ENCODE measurements at regions not wholly inside any gene's neighbourhood (a gene's known extent, or its start where the extent isn't known, plus 50 kb on each side); places are given as distances from the start of the nearest gene placed in this dataset.

GRCh38 chr16:65219786-65220185 is 97.9 kb upstream of the CDH11 start:
- ChIA-PET CTCF (no interaction called here), POLR2A (ENCODE audit: unreplicated experiment) (no interaction called here)
- Histone ChIP-seq H3K9me3 (ENCODE audit: low read length) (no peaks in the 10 kb centered on the region), H3K4me2 (ENCODE audit: low read length) (no peak overlapping the region), H3K9me2 (replicated peaks; ENCODE audit: low read length) (no peaks in the 10 kb centered on the region), H2AFZ (ENCODE audit: low read length) (no peak overlapping the region), H3K9ac (ENCODE audit: low read length) (no peak overlapping the region), H3K27ac (ENCODE audit: low read length) (no peak overlapping the region), H3K4me1 (ENCODE audit: insufficient read depth, low read length) (no peaks in the 10 kb centered on the region), H3K79me2 (ENCODE audit: low read length) (no peaks in the 10 kb centered on the region), H3K36me3 (ENCODE audit: low read depth, low read length) (no peaks in the 10 kb centered on the region), H3K27me3 (ENCODE audit: low read length) (no peaks in the 10 kb centered on the region), H4K20me1 (ENCODE audit: low read length) (no peaks in the 10 kb centered on the region), H3K4me3 (ENCODE audit: low read length) (no peak overlapping the region), H3F3A (ENCODE audit: low read length, unreplicated experiment) (no peaks in the 10 kb centered on the region)
- no peak for TF ChIP-seq CTCF (conservative IDR thresholded peaks at IDR 0.05; ENCODE audit: low read depth, low read length)
- no peak for TF ChIP-seq EZH2 (IDR thresholded peaks at IDR 0.05; ENCODE audit: low read length, unreplicated experiment)
- TF ChIP-seq EZH2phosphoT487 (IDR thresholded peaks at IDR 0.05; ENCODE audit: borderline replicate concordance, low read length), result no peak
- BruUV-seq (replicated peaks), result no TSS peak
- DNase-seq, result no peak
- no peak for ATAC-seq
- intact Hi-C loops (cut with micrococcal nuclease), result no loop called here

- no peaks in the 10 kb centered on the region for H4K20me1 ChIP-seq (ENCODE audit: low read length)
- no peak overlapping the region for H3K9ac ChIP-seq (ENCODE audit: low read length)
- H3K4me1 ChIP-seq (ENCODE audit: insufficient read depth, low read length), result no peaks in the 10 kb centered on the region
- H2AFZ ChIP-seq (ENCODE audit: low read length), result no peak overlapping the region
- no peaks in the 10 kb centered on the region for H3K36me3 ChIP-seq (ENCODE audit: low read depth, low read length)
- no TSS peak for BruUV-seq (replicated peaks)
- POLR2A ChIA-PET (ENCODE audit: unreplicated experiment), result no interaction called here
- H3K27me3 ChIP-seq (ENCODE audit: low read length), result no peaks in the 10 kb centered on the region
- H3F3A ChIP-seq (ENCODE audit: low read length, unreplicated experiment), result no peaks in the 10 kb centered on the region
- DNase-seq (no peak), ATAC-seq (no peak)
- no peak overlapping the region for H3K4me3 ChIP-seq (ENCODE audit: low read length)
- no peaks in the 10 kb centered on the region for H3K9me2 ChIP-seq (replicated peaks; ENCODE audit: low read length)
- CTCF ChIA-PET, result no interaction called here
- intact Hi-C loops (cut with micrococcal nuclease), result no loop called here
- H3K4me2 ChIP-seq (ENCODE audit: low read length), result no peak overlapping the region
- TF ChIP-seq EZH2phosphoT487 (IDR thresholded peaks at IDR 0.05; ENCODE audit: borderline replicate concordance, low read length), result no peak
- TF ChIP-seq CTCF (conservative IDR thresholded peaks at IDR 0.05; ENCODE audit: low read depth, low read length), result no peak
- no peak for TF ChIP-seq EZH2 (IDR thresholded peaks at IDR 0.05; ENCODE audit: low read length, unreplicated experiment)
- no peak overlapping the region for H3K27ac ChIP-seq (ENCODE audit: low read length)
- no peaks in the 10 kb centered on the region for H3K79me2 ChIP-seq (ENCODE audit: low read length)
- no peaks in the 10 kb centered on the region for H3K9me3 ChIP-seq (ENCODE audit: low read length)
These were observed 96.5 kb upstream of the CDH11 start for GRCh38 chr16:65218348-65218747.

GRCh38 chr16:65213866-65214595 is 92.2 kb upstream of the CDH11 start:
- no peaks in the 10 kb centered on the region for H4K20me1 ChIP-seq (ENCODE audit: low read length)
- H3K9ac ChIP-seq (ENCODE audit: low read length), result no peak overlapping the region
- no peak overlapping the region for H2AFZ ChIP-seq (ENCODE audit: low read length)
- intact Hi-C loops (cut with micrococcal nuclease), result no loop called here
- no peaks in the 10 kb centered on the region for H3F3A ChIP-seq (ENCODE audit: low read length, unreplicated experiment)
- no peak overlapping the region for H3K4me3 ChIP-seq (ENCODE audit: low read length)
- DNase-seq, result no peak
- ATAC-seq, result no peak
- H3K9me3 ChIP-seq (ENCODE audit: low read length), result no peaks in the 10 kb centered on the region
- H3K79me2 ChIP-seq (ENCODE audit: low read length), result no peaks in the 10 kb centered on the region
- H3K9me2 ChIP-seq (replicated peaks; ENCODE audit: low read length), result no peaks in the 10 kb centered on the region
- no peaks in the 10 kb centered on the region for H3K27me3 ChIP-seq (ENCODE audit: low read length)
- POLR2A ChIA-PET (ENCODE audit: unreplicated experiment), result no interaction called here
- H3K36me3 ChIP-seq (ENCODE audit: low read depth, low read length), result no peaks in the 10 kb centered on the region
- no TSS peak for BruUV-seq (replicated peaks)
- CTCF ChIA-PET, result no interaction called here
- H3K4me1 ChIP-seq (ENCODE audit: insufficient read depth, low read length), result no peaks in the 10 kb centered on the region
- TF ChIP-seq EZH2 (IDR thresholded peaks at IDR 0.05; ENCODE audit: low read length, unreplicated experiment) (no peak), EZH2phosphoT487 (IDR thresholded peaks at IDR 0.05; ENCODE audit: borderline replicate concordance, low read length) (no peak), CTCF (conservative IDR thresholded peaks at IDR 0.05; ENCODE audit: low read depth, low read length) (no peak)
- no peak overlapping the region for H3K27ac ChIP-seq (ENCODE audit: low read length)
- H3K4me2 ChIP-seq (ENCODE audit: low read length), result no peak overlapping the region
